ACHN (cell line): ENCODE measurements at regions not wholly inside any gene's neighbourhood (a gene's known extent, or its start where the extent isn't known, plus 50 kb on each side); places are given as distances from the start of the nearest gene placed in this dataset.
"Not testable (repeated sequence)": the region's sequence is repeated elsewhere in the genome, so short reads cannot be mapped to it uniquely, and the experiment has no call there.

Source experiments
- DNase-seq: peaks from one replicate; pipeline ENCODE4 v3.0.0-alpha.2; 2015
- in situ Hi-C: cut with HindIII; loops from 2 replicates; pipeline ENCODE4 v1.10.0; 2017; ENCODE audit warnings: low sequenced_read_pairs, low pct_ligation_motif_present, low pct_unique_long_range_greater_than_20kb

DNA sequence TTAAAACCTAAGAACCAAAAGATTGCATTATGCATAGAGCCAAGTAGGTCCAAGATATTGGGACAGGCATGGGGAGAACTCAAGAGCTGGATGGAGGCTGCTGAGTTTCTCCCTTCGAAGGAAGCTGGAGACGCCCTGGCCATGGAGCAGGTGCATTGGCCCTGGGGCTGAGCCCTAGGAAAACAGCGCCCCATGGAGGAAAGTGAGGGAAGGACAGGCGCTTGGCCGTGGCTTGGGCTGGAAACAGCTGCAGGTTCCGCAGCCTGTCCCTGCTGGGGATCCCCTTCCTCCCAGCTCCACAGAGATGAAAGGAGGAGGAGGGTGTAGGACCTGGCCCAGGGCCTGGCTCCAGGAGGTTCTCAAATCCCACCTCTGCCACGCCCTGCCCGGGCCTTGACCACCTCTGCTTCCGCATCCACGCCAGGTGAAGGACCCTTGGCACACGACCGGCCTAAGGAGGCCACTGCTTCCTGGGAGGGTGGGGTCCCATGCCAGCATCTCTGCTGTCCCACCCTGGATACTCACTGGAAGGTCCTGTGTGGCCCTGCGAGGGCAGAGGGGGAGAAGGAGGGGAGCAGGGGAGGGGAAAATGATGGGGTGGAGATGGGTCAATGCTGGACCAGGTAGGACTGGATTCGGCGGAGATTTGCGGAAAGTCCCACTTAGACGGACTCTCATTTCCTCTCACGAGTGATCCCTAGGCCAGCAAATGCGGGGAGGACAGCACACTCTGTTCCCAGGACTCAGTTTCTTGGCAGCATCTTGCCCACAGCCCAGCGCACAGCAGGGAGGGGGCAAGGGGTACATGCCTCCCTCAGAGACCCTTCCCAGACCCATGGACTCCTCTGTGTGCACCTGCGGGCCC is 258.6 kb upstream of the TCERG1L start:
- in situ Hi-C loops = no loop called here
- DNase-seq = no peak

DNA sequence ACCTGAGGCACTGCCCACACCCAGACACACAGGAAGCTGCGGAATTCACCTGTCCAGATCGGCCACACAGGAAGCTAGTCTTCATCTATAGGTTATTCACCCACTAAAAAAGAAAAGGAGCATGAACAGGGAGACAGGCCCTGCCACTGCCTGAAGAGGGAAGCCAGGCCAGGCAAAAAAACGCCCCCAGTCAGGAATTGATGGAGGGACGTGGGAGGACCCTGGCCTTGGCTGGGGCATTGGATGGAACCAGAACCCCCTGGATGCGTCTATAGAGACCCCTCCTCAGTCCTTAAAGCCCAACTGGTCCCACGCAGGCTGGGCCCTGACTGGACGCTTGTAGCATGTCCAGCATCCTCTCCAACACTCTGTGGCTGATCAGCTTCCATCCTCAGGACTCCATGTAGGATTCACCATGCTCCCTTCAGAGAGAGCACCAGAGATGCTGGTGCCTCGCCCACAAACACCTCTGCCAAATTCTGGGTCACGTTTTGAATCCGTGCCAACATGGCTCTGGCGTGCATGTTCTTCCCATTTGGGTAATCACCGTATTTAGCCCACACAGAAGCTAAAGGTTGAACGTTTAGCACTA is 259.3 kb upstream of the TCERG1L start:
- DNase-seq = no peak

DNA sequence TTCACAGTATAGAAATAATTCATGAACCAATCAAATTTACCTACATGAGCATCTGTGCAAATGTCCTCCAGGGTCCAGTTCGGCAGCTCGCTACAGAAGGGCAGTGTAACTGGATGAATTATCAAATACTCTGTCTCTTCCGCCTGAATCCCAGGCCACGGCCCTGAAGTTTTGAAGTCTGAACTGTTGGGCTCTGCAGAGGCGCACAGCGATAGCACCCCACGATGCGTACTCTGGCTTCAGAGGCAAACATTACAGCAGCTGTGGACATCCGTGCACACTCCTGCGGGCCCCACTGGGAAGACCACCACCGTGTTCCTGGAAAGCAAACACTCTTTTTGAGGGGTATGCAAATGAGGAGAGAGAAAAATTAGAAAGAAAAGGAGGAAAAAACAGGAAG is 259.8 kb upstream of the TCERG1L start:
- in situ Hi-C loops = no loop called here
- DNase-seq = no peak

More for the DNA sequence above, 259.3 kb upstream of the TCERG1L start:
- in situ Hi-C loops = no loop called here

DNA sequence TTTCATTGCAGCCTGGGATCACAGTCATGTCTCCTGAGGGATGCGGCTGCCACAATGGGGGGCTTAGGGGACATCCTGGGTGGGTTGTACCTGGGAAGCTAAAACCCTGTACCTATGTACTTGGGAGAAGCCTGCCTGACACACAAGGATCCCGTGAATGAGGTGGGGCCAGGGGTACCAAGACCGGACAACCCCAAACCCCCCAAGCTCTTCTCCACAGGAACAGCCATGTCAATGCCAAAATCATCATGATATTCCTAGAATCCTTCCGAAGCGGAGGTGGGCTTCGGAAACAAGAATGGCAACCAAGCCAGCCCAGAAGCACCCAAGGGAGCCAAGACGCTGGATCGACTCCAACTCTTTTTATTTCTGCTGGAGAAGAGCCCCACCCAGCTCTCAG is 260.3 kb upstream of the TCERG1L start:
- in situ Hi-C loops = no loop called here
- no peak for DNase-seq

DNA sequence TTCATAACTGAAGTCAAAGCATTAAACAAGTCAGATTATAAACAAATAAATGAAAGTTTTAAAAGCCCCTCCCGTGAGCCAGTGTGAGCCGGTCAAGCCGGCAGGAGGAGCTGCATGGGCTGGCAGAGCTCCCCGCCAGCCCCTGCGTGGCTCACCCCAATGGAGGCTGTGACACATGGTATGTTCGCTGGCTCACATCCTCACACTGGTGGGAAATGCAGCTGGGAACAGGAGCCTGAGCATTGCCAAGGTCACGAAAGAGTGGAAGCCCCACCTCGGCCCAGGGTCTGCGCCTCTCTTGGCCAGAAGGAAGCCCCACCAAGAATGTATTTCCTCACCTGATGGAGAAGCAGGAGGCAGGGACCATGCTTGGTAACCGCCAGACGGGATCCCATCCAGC is 261.7 kb upstream of the TCERG1L start:
- no peak for DNase-seq
- in situ Hi-C loops = no loop called here

DNA sequence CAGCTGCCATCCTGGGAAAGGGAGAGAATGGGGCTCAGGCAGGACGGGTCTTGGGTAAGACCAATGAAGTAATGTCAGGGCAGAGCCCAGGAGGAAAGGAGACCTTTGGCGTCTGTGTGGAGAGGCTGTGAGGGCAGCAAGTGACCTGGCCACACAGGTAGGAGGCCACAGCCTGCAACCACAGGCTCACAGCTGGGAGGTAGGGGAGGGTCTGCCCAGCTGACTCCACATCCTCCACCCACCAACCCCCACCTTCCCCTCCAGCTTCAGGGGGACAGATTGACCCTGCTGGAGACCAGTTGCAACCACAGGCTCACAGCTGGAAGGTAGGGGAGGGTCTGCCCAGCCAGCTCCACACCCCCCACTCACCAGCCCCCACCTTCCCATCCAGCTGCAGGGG is 262.2 kb upstream of the TCERG1L start:
- in situ Hi-C loops = no loop called here
- no peak for DNase-seq

DNA sequence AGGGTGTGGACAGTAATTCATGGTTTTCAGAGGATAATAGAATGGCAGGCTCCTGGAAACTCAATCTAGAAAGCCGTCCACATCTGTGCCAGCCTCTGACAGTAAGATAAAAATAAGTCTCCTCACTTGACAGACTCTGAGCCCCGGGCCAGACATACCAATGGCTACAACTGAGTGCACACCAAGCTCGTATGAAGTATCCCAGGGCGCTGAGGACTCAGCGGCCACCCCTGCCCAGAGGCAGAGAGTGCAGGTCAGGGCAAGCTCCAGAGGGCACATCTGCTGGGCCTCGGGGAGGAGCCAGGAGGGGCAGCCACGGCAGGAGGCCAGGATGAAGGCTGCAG is 262.8 kb upstream of the TCERG1L start:
- in situ Hi-C loops = no loop called here
- DNase-seq = no peak

DNA sequence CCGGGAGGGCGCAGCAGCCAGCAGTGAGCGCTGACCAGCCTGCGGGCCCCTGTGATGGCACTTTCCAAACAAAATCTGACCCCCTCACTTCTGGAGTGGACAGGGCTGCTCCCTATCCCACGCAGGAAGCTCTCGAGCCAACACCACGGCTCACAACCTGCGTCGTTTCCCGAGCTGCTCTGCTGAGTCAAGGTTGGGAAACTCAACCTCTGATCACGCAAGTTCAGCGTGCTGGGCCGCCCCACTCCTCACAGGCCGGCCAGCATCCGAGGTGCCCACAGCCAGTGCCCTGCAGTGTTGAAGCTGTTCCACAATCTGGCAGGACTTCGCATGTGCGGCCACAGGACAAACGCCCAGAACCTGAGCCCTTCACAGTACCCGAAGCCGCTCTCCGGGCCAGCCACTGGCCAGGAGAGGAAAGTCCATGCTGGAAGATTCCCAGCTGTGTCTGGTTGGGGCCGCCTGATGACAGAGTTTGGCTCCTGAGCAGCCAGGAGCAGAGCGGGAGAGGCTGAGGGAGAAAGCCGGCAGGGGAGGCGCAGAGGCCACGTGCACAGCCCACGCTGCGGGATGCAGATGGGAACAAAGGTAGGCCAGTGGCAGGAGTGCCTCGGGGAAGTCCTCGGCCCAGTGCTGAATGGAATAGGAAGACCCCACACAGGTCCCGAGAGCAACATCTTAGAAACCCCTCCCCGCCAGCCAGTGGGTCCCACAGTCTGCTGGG is 263.3 kb upstream of the TCERG1L start:
- in situ Hi-C loops = no loop called here
- DNase-seq = no peak

DNA sequence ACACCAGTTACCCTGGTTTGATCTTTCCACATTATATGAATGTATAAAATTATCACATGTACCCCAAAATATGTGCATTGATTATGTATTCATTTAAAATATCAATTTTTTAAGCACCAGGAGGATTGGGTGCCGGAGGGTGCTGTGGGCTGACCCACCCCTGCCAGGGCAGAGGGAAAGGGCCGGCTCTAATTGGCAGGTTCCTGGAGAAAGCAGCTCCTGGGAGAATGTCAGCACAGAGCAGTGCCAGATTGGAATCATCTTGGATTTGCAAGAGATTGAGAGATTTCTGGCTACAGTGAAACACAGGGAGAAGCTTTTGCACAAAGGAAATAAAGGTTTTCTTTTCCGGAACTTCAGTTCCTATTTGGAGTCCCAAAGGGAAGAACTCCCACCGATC is 264.4 kb upstream of the TCERG1L start:
- in situ Hi-C loops = no loop called here
- no peak for DNase-seq

DNA sequence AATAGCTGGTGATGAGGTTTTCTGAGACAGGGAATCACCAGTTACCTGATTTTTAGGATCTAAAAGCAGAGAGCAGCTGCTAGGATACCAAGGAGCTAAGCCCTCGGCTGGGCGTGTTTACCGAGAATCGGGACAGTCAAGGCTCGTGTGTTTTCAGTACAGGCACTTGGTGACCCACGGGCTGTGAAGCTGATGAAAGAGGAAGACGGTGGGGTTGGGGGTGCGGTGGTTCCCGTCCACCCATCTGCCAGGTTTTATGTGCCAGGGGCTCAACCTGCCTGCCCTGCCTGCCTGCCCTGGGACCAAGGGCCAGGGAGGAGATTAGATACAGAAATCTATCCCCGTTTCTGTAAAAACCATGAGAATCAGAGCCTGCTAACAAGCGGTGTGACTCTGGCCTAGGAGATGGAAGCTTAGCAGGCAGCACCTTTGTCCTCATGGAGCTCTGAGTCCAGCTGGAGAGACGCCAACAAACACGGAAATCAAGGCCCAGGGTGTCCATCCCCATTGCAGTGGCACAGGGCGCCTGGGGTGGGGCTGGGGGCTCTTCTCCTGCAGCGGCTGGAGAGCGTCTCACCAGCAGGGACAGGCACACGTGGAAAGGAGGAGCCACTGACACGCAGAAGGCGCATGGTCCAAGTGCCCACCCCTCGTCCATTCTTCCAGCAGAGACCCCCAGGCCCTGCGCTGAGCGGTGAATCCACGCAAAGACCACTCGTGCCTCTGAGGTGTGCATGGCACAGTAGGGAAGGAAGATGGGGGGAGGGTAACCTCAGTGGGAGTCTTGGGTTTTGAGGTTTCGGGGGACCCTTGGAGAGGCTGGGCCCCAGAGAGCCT is 265.0 kb upstream of the TCERG1L start:
- in situ Hi-C loops = no loop called here

DNA sequence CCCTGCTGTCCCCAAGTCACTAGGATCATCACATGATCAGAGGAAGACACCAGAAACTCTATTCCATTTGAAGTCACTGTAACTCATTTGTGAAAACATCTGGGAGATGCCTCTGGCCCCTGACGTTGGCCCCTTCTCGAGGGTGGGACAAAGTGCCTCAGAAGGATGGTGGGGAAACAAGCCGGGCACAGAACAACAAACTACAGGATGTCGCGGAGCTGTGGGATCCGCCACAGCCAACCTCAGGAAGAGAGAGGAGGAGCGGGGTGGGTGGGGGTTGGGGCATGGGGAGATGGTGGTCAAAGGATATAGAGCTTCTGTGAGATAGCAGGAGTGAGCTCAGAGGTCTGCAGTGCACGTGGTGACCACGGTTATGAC is 265.6 kb upstream of the TCERG1L start:
- DNase-seq = no peak
- in situ Hi-C loops = no loop called here

More for the DNA sequence above, 265.0 kb upstream of the TCERG1L start:
- no peak for DNase-seq

DNA sequence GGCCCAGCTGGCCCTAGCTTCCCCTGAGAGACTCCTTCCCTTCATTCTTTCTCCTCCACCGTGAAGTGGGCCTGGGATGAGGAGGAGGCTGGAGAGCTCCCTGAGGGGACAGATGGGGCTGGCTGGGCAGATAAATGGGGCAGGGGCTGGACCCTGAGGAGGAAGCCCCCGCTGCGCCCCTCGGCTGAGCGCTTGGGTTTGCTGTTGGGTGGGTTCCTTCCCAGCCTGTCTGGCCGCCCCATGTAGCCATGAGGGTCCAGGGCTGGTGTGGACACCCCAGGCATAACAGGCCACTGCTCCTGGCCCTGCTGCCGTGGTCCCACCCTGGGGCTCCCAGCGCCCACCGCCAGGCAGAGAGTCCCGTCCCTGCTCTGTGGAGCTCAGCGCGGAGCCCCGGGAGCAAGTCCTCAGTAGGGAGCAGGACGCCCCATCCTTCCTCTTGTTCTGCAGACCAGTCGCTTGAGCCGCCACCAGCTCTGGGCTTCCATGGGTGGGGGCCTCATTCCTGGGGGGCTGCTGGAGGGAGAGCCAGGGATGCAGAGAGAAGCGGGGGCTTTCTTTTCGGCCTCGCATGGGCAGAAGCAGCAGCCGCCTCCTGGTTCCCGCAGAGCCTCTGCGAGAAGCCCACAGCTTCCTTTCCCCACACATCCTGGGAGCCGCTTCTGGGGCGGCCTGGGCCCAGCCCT is 266.4 kb upstream of the TCERG1L start:
- in situ Hi-C loops = no loop called here
- DNase-seq = no peak

DNA sequence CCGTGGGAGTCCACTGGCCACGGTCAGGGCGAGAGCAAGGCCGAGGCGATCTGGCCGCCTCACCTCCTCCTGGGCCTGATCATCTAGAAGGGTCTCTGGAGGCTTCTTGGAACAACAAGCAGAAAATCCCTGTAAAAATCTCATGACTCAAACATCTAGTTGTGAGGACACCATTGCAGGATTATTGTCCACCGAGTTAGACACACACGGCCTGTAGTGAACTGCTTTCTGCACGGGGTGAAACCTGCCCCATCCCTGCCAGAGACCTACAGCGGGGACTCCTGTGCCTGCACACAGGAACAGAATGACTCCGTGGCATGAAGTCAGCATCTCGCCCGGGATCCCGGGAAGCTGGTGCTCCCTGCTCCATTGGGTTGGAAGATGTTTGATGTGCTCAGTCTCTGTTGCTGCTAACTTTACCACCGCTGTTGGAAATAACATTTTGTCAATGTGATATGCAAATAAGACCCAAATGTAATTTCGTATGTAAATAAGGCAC is 267.0 kb upstream of the TCERG1L start:
- DNase-seq = no peak
- in situ Hi-C loops = no loop called here

DNA sequence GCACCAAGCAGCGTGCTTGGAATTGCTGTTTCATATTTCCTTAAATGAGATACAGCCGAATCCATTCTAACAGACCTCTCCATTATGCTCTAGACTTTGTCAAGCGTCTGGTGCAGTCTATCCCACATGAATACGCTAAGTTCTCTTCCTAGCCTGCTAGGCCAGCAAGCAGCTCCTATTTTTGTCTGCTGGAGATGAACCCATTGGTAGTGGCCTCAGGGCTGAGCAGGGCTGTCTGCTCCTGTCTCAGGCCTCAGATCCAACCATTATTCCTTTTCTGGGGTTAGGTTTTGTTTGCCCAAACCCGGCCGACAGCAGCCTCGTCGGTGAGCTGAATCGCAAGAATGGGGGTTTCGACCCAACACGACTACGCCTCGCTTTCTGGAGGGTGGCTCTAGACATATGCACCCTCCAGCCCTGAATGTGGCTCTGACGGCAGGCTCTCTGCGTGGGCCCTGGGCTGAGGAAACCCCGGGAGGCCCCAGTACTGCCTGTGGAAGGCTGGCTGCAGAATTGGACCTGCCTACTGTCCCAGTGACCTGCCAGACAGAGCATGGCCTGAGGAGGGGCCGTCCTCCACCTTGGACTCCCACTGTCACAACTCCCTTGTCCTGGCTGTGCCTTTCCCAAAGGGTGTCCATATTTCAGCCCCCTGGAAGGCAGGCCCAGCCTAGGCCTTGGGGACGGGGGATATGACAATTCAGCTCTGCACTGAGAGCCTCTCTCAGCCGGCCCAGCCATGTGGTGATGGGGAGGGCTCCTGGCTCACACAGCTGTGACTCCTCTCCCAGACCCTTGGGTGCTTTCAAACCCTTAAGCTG is 267.9 kb upstream of the TCERG1L start:
- DNase-seq = no peak
- in situ Hi-C loops = no loop called here

DNA sequence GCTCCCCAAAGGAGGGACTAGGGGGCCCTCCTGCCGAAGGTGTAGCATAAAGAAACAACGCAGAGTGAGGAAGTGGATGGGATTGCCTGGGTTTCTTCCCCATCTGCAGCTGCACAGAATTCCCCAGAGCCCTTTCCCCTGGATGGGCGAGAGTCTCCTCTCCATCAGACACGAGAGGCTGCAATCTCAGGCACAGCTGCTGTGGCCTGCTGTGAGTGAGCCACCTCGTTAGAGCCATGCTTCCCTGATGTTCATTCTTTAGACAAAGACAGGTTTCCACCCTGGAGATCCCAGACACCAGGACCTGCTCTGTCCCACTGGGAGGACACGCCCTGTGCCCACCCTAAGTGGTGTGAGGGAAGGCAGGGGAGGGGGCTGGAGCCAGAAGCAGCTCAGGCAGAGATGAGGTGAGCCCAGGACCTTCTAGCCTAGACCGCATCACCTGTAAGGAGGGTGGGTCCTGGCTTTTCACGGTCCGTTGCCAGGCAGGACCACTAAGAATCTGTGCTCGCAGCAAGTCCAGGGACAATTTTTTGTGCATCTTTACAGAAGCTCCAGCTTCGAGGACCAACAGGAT is 268.6 kb upstream of the TCERG1L start:
- in situ Hi-C loops = no loop called here
- DNase-seq = no peak

DNA sequence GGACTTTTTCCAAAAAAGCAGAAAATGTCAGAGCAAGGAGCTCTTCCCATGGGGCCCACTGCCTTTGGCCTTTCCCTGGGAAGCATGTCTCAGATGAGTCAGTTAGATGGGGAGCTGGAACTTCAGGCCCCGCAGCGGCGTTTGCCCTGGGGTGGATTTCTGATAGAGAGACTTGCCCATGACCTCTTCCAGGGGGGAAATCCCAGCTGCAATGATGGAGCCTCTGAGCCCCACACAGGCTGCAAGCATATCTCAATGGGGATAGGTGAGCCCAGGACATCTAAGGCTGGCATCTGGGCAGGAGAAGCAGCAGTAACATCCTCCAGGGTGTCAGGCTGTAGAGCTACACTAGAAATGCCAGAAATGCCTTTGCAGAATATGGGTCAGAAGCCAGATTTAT is 269.2 kb upstream of the TCERG1L start:
- no peak for DNase-seq
- in situ Hi-C loops = no loop called here

DNA sequence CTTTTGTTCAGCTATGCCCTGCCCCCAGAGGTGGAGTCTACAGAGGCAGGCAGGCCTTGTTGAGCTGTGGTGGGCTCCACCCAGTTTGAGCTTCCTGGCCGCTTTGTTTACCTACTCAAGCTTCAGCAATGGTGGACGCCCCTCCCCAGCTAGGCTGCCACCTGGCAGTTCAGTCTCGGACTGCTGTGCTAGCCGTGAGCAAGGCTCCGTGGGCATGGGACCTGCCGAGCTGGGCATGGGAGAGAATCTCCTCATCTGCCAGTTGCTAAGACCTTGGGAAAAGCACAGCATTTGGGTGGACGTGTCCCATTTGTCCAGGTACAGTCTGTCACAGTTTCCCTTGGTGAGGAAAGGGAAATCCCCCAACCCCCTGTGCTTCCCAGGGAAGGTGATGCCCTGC is 270.0 kb upstream of the TCERG1L start:
- in situ Hi-C loops, DNase-seq: not testable (repeated sequence)
